ENCODE measurements at regions not wholly inside any gene's neighbourhood (a gene's known extent, or its start where the extent isn't known, plus 50 kb on each side); places are given as distances from the start of the nearest gene placed in this dataset.
"Not testable (repeated sequence)": the region's sequence is repeated elsewhere in the genome, so short reads cannot be mapped to it uniquely, and the experiment has no call there.

DNA sequence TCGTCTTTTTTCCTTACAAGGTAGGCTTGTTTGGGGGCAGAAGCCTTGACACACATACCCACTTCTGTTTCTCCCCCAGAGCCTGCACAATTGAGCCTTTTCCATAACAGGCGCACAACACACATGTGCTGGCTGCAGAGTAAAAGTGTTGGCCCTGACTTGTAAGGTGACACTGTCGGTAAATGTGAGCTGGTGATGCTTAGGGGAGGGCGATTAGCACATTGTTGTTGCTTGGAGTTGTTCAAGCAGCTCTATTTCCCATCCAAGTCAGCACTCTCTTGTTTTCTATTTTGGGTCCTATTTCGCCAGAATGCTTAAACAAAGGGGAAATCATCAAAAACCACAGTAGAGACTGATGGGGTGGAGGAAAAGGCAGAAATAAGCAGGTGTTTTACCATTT is 51.9 kb upstream of the PTPRJ start:
- TF ChIP-seq, protein P1, sequence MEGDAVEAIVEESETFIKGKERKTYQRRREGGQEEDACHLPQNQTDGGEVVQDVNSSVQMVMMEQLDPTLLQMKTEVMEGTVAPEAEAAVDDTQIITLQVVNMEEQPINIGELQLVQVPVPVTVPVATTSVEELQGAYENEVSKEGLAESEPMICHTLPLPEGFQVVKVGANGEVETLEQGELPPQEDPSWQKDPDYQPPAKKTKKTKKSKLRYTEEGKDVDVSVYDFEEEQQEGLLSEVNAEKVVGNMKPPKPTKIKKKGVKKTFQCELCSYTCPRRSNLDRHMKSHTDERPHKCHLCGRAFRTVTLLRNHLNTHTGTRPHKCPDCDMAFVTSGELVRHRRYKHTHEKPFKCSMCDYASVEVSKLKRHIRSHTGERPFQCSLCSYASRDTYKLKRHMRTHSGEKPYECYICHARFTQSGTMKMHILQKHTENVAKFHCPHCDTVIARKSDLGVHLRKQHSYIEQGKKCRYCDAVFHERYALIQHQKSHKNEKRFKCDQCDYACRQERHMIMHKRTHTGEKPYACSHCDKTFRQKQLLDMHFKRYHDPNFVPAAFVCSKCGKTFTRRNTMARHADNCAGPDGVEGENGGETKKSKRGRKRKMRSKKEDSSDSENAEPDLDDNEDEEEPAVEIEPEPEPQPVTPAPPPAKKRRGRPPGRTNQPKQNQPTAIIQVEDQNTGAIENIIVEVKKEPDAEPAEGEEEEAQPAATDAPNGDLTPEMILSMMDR (IDR thresholded peaks at IDR 0.05; ENCODE audit: partially characterized antibody, unreplicated experiment), result no peak
- Mint-ChIP-seq H3K4me3 (ENCODE audit: unreplicated experiment) (no peak overlapping the region), H3K36me3 (ENCODE audit: unreplicated experiment) (no peaks in the 10 kb centered on the region), H3K4me1 (ENCODE audit: low read depth, unreplicated experiment) (no peaks in the 10 kb centered on the region), H3K27me3 (ENCODE audit: unreplicated experiment) (no peaks in the 10 kb centered on the region), H3K27ac (ENCODE audit: unreplicated experiment) (no peak overlapping the region), H3K9me3 (ENCODE audit: unreplicated experiment) (peaks cover 2% of the 10 kb centered on the region)
- DNase-seq, result no peak

DNA sequence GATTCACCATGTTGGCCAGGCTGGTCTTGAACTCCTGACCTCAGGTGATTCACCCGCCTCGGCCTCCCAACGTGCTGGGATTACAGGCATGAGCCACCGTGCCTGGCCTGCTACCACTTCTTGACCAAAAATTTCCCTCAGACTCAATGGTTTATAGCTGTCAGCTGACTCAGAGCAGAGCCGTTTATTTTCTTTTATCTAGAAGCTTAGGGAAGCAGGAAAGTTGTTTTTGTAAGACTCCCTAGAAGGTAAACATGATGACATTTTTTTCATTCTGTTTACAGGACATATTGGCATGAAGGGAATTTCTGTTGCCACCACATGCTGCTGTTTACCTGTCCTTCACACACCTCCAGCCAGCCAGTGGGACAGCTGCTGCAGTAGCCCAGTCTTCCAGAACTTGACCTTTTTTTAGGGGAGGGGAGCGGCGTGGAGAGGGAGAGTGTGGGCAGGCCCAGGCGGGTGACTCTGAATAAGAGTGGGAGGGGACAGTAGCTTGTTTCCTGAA is 56.1 kb upstream of the PTPRJ start:
- H3K27ac Mint-ChIP-seq (ENCODE audit: unreplicated experiment), result no peak overlapping the region
- H3K9me3 Mint-ChIP-seq (ENCODE audit: unreplicated experiment), result peaks cover 2% of the 10 kb centered on the region
- no peaks in the 10 kb centered on the region for H3K36me3 Mint-ChIP-seq (ENCODE audit: unreplicated experiment)

DNA sequence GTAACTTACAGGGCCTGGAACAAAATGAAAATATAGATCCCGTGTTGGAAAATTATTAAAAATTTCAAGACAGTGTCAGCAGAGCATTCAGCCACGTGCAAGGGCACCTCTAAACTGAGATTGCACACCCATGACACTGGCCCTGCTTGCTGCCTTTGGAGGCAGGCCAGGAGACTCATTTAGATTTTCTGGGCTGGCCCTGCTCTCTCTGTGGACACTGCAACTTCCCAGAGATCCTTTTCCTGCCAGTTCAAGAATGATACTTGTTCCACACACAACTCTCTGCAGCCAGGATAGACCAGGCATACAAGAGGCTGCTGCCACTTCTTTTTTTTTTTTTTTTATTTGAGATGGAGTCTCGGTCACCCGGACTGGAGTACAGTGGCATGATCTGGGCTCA is 56.7 kb upstream of the PTPRJ start:
- Mint-ChIP-seq H3K9me3 (ENCODE audit: unreplicated experiment) (peaks cover 2% of the 10 kb centered on the region), H3K27ac (ENCODE audit: unreplicated experiment) (no peak overlapping the region), H3K36me3 (ENCODE audit: unreplicated experiment) (no peaks in the 10 kb centered on the region), H3K27me3 (ENCODE audit: unreplicated experiment) (no peaks in the 10 kb centered on the region), H3K4me3 (ENCODE audit: unreplicated experiment) (no peak overlapping the region), H3K4me1 (ENCODE audit: low read depth, unreplicated experiment) (no peaks in the 10 kb centered on the region)
- DNase-seq, result no peak
- TF ChIP-seq, protein P1 (IDR thresholded peaks at IDR 0.05; ENCODE audit: partially characterized antibody, unreplicated experiment), result no peak

More for the DNA sequence above, 56.1 kb upstream of the PTPRJ start:
- no peak overlapping the region for H3K4me3 Mint-ChIP-seq (ENCODE audit: unreplicated experiment)
- H3K27me3 Mint-ChIP-seq (ENCODE audit: unreplicated experiment), result no peaks in the 10 kb centered on the region
- no peak for DNase-seq
- no peaks in the 10 kb centered on the region for H3K4me1 Mint-ChIP-seq (ENCODE audit: low read depth, unreplicated experiment)
- TF ChIP-seq, protein P1 (IDR thresholded peaks at IDR 0.05; ENCODE audit: partially characterized antibody, unreplicated experiment), result no peak

DNA sequence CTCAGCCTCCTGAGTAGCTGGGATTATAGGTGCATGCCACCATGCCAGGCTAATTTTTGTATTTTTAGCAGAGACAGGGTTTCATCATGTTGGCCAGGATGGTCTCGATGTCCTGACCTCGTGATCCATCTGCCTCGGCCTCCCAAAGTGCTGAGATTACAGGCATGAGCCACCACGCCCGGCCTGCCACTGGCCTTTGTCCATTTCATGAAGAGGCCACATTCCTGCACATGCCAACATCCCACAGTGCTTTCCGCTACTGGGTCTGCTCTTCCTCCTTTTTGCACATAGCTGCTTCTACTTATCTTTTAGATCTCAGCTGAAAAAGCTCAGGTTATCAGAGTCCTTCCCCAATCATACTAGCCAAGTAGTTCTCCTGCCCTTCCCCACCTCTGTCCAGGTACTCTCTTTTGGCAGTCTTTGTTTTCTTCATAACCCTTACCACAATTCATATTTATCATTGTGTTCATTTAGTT is 59.2 kb upstream of the PTPRJ start:
- not testable (repeated sequence) for H3K4me1 Mint-ChIP-seq (ENCODE audit: low read depth, unreplicated experiment); H3K9me3 Mint-ChIP-seq (ENCODE audit: unreplicated experiment); H3K27me3 Mint-ChIP-seq (ENCODE audit: unreplicated experiment); H3K36me3 Mint-ChIP-seq (ENCODE audit: unreplicated experiment); DNase-seq; H3K27ac Mint-ChIP-seq (ENCODE audit: unreplicated experiment); H3K4me3 Mint-ChIP-seq (ENCODE audit: unreplicated experiment)

DNA sequence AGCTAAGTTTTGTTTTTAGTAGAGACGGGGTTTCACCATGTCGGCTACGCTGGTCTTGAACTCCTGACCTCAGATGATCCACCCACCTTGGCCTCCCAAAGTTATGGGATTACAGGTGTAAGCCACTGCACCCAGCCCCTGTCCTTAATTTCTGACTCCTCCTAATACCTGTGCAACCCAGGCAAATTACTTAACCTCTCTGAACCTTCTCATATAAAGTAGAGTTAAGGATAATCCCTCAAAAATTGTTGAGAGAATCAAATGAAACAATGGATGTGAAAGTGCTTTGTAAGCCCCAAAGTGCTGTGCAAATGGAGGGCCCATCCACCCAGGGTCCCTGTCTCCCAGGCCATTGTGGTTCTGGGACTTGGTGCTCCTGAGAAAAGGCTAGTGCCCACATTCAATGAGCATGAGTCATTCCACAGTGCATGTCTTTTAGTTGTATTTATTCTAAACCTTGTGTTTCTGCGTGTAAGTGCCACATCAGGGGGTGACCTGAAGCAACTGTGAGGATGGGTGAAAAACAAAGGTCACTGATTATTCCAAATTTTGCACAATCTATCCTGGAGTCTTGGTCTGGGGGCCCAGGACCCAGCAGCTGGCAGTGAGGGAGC is 61.4 kb upstream of the PTPRJ start:
- H3K36me3 Mint-ChIP-seq (ENCODE audit: unreplicated experiment), result no peaks in the 10 kb centered on the region
- no peak for DNase-seq
- H3K27me3 Mint-ChIP-seq (ENCODE audit: unreplicated experiment), result no peaks in the 10 kb centered on the region
- H3K4me3 Mint-ChIP-seq (ENCODE audit: unreplicated experiment), result no peak overlapping the region
- peaks cover 6% of the 10 kb centered on the region for H3K4me1 Mint-ChIP-seq (ENCODE audit: low read depth, unreplicated experiment)
- H3K9me3 Mint-ChIP-seq (ENCODE audit: unreplicated experiment), result no peaks in the 10 kb centered on the region
- H3K27ac Mint-ChIP-seq (ENCODE audit: unreplicated experiment), result no peak overlapping the region
- TF ChIP-seq, protein P1 (IDR thresholded peaks at IDR 0.05; ENCODE audit: partially characterized antibody, unreplicated experiment), result no peak

Measured in glutamatergic neuron (in vitro differentiated cells).